Stimulated activated CD4-positive, alpha-beta T cell treated with anti-CD3 and anti-CD28 coated beads, Interleukin-2, amount 100 ng/mL, for 48 hours (primary cell): ENCODE measurements at regions not wholly inside any gene's neighbourhood (a gene's known extent, or its start where the extent isn't known, plus 50 kb on each side); places are given as distances from the start of the nearest gene placed in this dataset.
"Not testable (repeated sequence)": the region's sequence is repeated elsewhere in the genome, so short reads cannot be mapped to it uniquely, and the experiment has no call there.

Experiments used
- DNase-seq, 2 donors: peaks; one replicate each; pipeline ENCODE4 v3.0.0-alpha.2; 2020

DNA sequence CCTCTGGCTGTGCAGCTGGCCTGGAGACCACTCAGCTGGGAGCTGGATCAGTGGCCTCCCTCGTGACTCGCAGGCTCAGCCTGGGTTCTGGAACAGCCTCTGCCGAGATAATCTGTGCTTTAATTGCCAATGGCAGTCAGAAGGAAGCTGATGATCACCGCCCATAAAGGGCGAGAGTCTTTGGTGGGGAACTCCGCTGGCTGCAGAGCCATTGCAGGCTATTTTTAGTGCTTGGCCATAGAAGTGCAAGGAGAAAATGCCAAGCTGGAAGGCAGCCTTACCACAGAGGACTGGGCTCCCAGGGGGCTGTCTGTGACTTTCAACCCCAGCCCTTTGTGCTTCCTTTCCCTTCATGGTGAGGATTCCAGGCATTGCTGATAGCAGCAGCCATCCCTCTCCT is 62.2 kb upstream of the TENM4 start:
- no peak for DNase-seq

GRCh38 chr11:79501707-79502106 is 60.9 kb upstream of the TENM4 start:
- DNase-seq, result no peak

GRCh38 chr11:79499929-79500328 is 59.1 kb upstream of the TENM4 start:
- DNase-seq, result not testable (repeated sequence)

DNA sequence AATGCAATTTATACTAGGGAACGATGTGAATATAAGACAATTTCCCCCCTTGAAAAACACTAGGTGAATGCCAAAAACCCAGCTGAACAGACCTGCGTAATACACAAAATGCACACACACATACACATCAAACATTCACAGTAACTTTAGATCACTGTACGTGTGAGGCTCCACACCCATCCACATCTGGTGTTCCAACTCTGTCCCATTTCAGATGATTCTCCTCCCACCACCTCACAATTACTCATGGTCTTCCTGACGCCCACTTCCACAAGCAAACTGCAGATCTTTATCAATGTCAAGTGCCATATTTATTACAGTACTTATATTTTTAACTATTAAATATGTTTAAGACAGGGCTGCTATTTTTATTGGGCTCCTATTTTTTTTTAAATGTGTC is 57.8 kb upstream of the TENM4 start:
- no peak for DNase-seq

- DNase-seq, result peak; percentile 38 to 55
Observed at GRCh38 chr11:79493555-79494171, 52.8 kb upstream of the TENM4 start.

- no peak for DNase-seq
Observed at GRCh38 chr11:79492008-79492407, 51.2 kb upstream of the TENM4 start.
